A549 (cell line): ENCODE measurements at regions not wholly inside any gene's neighbourhood (a gene's known extent, or its start where the extent isn't known, plus 50 kb on each side); places are given as distances from the start of the nearest gene placed in this dataset.

Experiments
- ATAC-seq, 2 experiments: fragments of 200-7000 bp in 1 of 2; fragments of >200 bp in 1 of 2; cut with Nextera tagmentation in 1 of 2; cut with Tn5 transposase in 1 of 2; 3 replicates each; pipeline versions ENCODE4 v1.8.0 to v1.9.1; 2018 to 2020; ENCODE audit warnings: mild to moderate bottlenecking in 1 of 2, moderate library complexity in 1 of 2
- CTCF ChIA-PET: fragments of 300-600 bp; sonication (Branson Sonifier 250); formaldehyde crosslinking; extraction: SDS; loops from one replicate; lab custom pipeline; 2021; ENCODE audit warnings: antibody characterized with exemption, inconsistent platforms; lab: Yijun Ruan, JAX
- POLR2A ChIA-PET: fragments of 350-600 bp; formaldehyde crosslinking; extraction: SDS; loops from one replicate; lab custom pipeline; 2021; ENCODE audit warnings: antibody characterized with exemption, inconsistent platforms; lab: Yijun Ruan, JAX
- DNase-seq, 2 experiments: peaks; one replicate each; pipeline versions ENCODE4 v3.0.0 to v3.0.0-alpha.2; 2011 to 2016; ENCODE audit warnings: low read depth in 1 of 2, low spot score in 1 of 2
- FAIRE-seq: peaks from 2 replicates; lab custom pipeline; 2011; peaks lifted over from hg19 to GRCh38; lab: Jason Lieb, UNC
- H3K27ac ChIP-seq, 2 experiments: fragments of >200 bp; sonication (Bioruptor Twin); formaldehyde crosslinking; 3 replicates each; pipeline ENCODE4 v1.5.1; 2016 to 2017
- H3K4me1 ChIP-seq: fragments of >200 bp; sonication (Bioruptor Twin); formaldehyde crosslinking; 3 replicates; pipeline ENCODE4 v1.6.1; 2016
- H3K4me2 ChIP-seq: fragments of >200 bp; sonication (Bioruptor Twin); formaldehyde crosslinking; 3 replicates; pipeline ENCODE4 v1.6.1; 2016
- H3K4me3 ChIP-seq: fragments of >200 bp; sonication (Bioruptor Twin); formaldehyde crosslinking; 3 replicates; pipeline ENCODE4 v1.5.1; 2016
- H3K9me3 ChIP-seq: fragments of >200 bp; sonication (Bioruptor Twin); formaldehyde crosslinking; 3 replicates; pipeline ENCODE4 v1.6.1; 2016
- ATOH8 ChIP-seq: fragments of 250-450 bp; sonication (Bioruptor Pico); IDR thresholded peaks from 2 replicates; pipeline ENCODE4 v1.5.0; 2020; ENCODE audit warnings: low read depth, mild to moderate bottlenecking, moderate library complexity
- CBX2 ChIP-seq: fragments of 200-600 bp; sonication (generic); IDR thresholded peaks from 2 replicates; pipeline ENCODE4 v1.6.1; 2016; ENCODE audit warnings: low read depth, mild to moderate bottlenecking, borderline replicate concordance
- ELK1 ChIP-seq: fragments of 150-350 bp; IDR thresholded peaks from 2 replicates; pipeline ENCODE4 v1.6.1; 2014; ENCODE audit warnings: low read depth, mild to moderate bottlenecking, low read length
- ESRRA ChIP-seq: fragments of 150-350 bp; IDR thresholded peaks from 2 replicates; pipeline ENCODE4 v1.6.1; 2014; ENCODE audit warnings: mild to moderate bottlenecking, low read length, borderline replicate concordance
- FOXS1 ChIP-seq: fragments of 250-450 bp; sonication (Bioruptor Pico); IDR thresholded peaks from 2 replicates; pipeline ENCODE4 v1.5.0; 2020; ENCODE audit warnings: mild to moderate bottlenecking, moderate library complexity
- GATA3 ChIP-seq: IDR thresholded peaks from 2 replicates; pipeline ENCODE4 v1.6.1; 2012; ENCODE audit warnings: borderline replicate concordance
- HOXB13 ChIP-seq: fragments of 250-450 bp; sonication (Bioruptor Pico); IDR thresholded peaks from 2 replicates; pipeline ENCODE4 v1.5.0; 2020; ENCODE audit warnings: low read depth, mild to moderate bottlenecking, moderate library complexity
- HOXB5 ChIP-seq: fragments of 250-450 bp; sonication (Bioruptor Pico); IDR thresholded peaks from 2 replicates; pipeline ENCODE4 v1.5.0; 2020; ENCODE audit warnings: mild to moderate bottlenecking, moderate library complexity
- KDM5A ChIP-seq: fragments of 200-600 bp; sonication (generic); IDR thresholded peaks from 2 replicates; pipeline ENCODE4 v1.6.1; 2016; ENCODE audit warnings: antibody characterized with exemption, mild to moderate bottlenecking
- MAFK ChIP-seq: fragments of 450-650 bp; IDR thresholded peaks from 2 replicates; pipeline ENCODE4 v1.6.1; 2014; ENCODE audit not compliant: partially characterized antibody
- NPAS2 ChIP-seq: fragments of 250-450 bp; sonication (Bioruptor Pico); IDR thresholded peaks from 2 replicates; pipeline ENCODE4 v1.8.0; 2022; ENCODE audit warnings: mild to moderate bottlenecking, moderate library complexity, borderline replicate concordance
- PHF8 ChIP-seq: fragments of 200-600 bp; sonication (generic); IDR thresholded peaks from 2 replicates; pipeline ENCODE4 v1.6.1; 2016; ENCODE audit warnings: low read depth, mild to moderate bottlenecking, antibody characterized with exemption, moderate library complexity, borderline replicate concordance
- POLR2A ChIP-seq: IDR thresholded peaks from 2 replicates; pipeline ENCODE4 v1.6.1; 2012; ENCODE audit warnings: mild to moderate bottlenecking, low read length
- POLR2AphosphoS2 ChIP-seq: conservative IDR thresholded peaks from 2 replicates; pipeline ENCODE4 v1.6.1; 2012; ENCODE audit warnings: low read length, improper control_type of control experiment, inconsistent platforms
- SREBF2 ChIP-seq: fragments of 450-650 bp; IDR thresholded peaks from 2 replicates; pipeline ENCODE4 v1.6.1; 2014; ENCODE audit warnings: mild to moderate bottlenecking, moderate library complexity
- ZC3H11A ChIP-seq: fragments of 450-650 bp; IDR thresholded peaks from 2 replicates; pipeline ENCODE4 v1.6.1; 2014; ENCODE audit warnings: antibody characterized with exemption, mild to moderate bottlenecking
- ZFP36 ChIP-seq: fragments of 450-650 bp; IDR thresholded peaks from 2 replicates; pipeline ENCODE4 v1.6.1; 2014; ENCODE audit warnings: borderline replicate concordance; ENCODE audit not compliant: partially characterized antibody
- WGBS: methylation state at CpG from one replicate; pipeline ENCODE4 v1.1.6; 2017; ENCODE audit errors: missing lambda C conversion rate; 5-methylcytosine and 5-hydroxymethylcytosine counted together
- TF ChIP-seq, protein P1 (sequence below): fragments of 200-600 bp; sonication (generic); IDR thresholded peaks from 2 replicates; pipeline ENCODE4 v1.6.1; 2016; ENCODE audit warnings: antibody characterized with exemption, mild to moderate bottlenecking, moderate library complexity
- TF ChIP-seq, protein P2 (sequence below): fragments of 250-450 bp; sonication (Bioruptor Pico); IDR thresholded peaks from 2 replicates; pipeline ENCODE4 v1.5.0; 2021; ENCODE audit warnings: mild to moderate bottlenecking, moderate library complexity, borderline replicate concordance
- TF ChIP-seq, protein P3 (sequence below): IDR thresholded peaks from 2 replicates; pipeline ENCODE4 v1.6.1; 2012

- DNase-seq, result no peak
- H3K9me3 ChIP-seq, result no peaks in the 10 kb centered on the region
- H3K27ac ChIP-seq, result no peak overlapping the region
- no peak for ATAC-seq
- no peak for TF ChIP-seq HOXB5
- no peak for TF ChIP-seq SREBF2
- no peak for TF ChIP-seq POLR2A
- H3K4me3 ChIP-seq, result no peak overlapping the region
- H3K4me2 ChIP-seq, result no peak overlapping the region
- no peak for FAIRE-seq
- no peaks in the 10 kb centered on the region for H3K4me1 ChIP-seq
- 0% methylated on average over 1 of the region's 4 CpGs for WGBS
- ChIA-PET CTCF (no interaction called here), POLR2A (no interaction called here)
These were observed 229.2 kb upstream of the NCAM1 start for GRCh38 chr11:112732031-112732430.

DNA sequence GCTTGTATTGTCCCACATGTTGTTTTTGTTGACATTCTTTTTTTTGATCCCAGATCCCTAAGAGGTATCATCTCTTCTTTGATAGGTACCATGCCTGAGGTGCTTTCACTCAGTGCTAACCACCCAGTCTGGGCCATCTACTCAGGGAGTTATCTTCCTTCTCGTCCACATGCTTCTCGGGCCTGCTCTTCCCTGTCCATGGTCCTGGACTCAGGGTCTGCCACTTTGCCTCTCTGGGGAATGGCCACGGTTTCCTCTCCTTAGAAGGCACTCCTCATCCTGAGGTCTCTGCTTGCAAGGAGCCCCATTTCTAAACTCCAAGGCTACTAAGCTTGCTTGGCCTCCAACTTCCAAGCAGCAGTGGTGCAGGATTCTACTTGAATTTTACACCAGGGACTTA lies 227.0 kb upstream of the NCAM1 start:
- H3K27ac ChIP-seq, result no peak overlapping the region
- H3K4me3 ChIP-seq, result no peak overlapping the region
- no peak overlapping the region for H3K4me2 ChIP-seq
- H3K9me3 ChIP-seq, result no peaks in the 10 kb centered on the region
- FAIRE-seq (no peak), ATAC-seq (no peak), DNase-seq (no peak)
- POLR2A ChIA-PET, result no interaction called here
- CTCF ChIA-PET, result no interaction called here
- no peaks in the 10 kb centered on the region for H3K4me1 ChIP-seq
- no peak for TF ChIP-seq POLR2AphosphoS2
- TF ChIP-seq, protein P1, sequence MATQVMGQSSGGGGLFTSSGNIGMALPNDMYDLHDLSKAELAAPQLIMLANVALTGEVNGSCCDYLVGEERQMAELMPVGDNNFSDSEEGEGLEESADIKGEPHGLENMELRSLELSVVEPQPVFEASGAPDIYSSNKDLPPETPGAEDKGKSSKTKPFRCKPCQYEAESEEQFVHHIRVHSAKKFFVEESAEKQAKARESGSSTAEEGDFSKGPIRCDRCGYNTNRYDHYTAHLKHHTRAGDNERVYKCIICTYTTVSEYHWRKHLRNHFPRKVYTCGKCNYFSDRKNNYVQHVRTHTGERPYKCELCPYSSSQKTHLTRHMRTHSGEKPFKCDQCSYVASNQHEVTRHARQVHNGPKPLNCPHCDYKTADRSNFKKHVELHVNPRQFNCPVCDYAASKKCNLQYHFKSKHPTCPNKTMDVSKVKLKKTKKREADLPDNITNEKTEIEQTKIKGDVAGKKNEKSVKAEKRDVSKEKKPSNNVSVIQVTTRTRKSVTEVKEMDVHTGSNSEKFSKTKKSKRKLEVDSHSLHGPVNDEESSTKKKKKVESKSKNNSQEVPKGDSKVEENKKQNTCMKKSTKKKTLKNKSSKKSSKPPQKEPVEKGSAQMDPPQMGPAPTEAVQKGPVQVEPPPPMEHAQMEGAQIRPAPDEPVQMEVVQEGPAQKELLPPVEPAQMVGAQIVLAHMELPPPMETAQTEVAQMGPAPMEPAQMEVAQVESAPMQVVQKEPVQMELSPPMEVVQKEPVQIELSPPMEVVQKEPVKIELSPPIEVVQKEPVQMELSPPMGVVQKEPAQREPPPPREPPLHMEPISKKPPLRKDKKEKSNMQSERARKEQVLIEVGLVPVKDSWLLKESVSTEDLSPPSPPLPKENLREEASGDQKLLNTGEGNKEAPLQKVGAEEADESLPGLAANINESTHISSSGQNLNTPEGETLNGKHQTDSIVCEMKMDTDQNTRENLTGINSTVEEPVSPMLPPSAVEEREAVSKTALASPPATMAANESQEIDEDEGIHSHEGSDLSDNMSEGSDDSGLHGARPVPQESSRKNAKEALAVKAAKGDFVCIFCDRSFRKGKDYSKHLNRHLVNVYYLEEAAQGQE, result peak; percentile 73
- WGBS, result 0% methylated on average over 3 of the region's 3 CpGs

DNA sequence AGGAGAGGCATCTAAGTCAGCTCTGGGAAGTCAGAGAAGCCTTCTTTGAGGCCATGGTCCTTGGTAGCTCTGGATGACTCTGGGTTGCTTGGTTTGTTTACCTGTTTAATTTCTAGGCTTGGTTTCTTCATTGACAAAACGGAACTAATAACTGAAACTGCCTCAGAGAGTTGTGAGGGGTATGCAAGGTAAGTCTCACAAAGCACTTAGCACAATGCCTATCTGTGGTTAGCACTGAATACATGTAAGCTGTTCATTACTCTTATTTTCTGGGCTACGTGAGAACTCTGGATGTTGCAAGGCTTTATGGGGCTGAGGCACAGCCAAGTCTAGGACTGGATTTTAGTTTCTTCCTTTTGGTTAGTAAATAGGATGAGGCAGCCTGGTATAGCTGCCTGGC lies 225.8 kb upstream of the NCAM1 start:
- no peaks in the 10 kb centered on the region for H3K9me3 ChIP-seq
- DNase-seq (no peak), ATAC-seq (no peak), FAIRE-seq (no peak)
- TF ChIP-seq, protein P1, result no peak
- TF ChIP-seq ELK1 (no peak), CBX2 (no peak), ZFP36 (no peak)
- WGBS, result 0% methylated on average over 2 of the region's 2 CpGs
- no peak overlapping the region for H3K4me2 ChIP-seq
- no peak overlapping the region for H3K4me3 ChIP-seq
- H3K4me1 ChIP-seq, result no peaks in the 10 kb centered on the region
- ChIA-PET POLR2A (no interaction called here), CTCF (no interaction called here)
- H3K27ac ChIP-seq, result no peak overlapping the region

GRCh38 chr11:112744041-112744440 lies 217.2 kb upstream of the NCAM1 start:
- no peaks in the 10 kb centered on the region for H3K9me3 ChIP-seq
- ATAC-seq, result no peak
- FAIRE-seq, result no peak
- H3K27ac ChIP-seq, result no peak overlapping the region
- CTCF ChIA-PET, result no interaction called here
- no peak overlapping the region for H3K4me2 ChIP-seq
- POLR2A ChIA-PET, result no interaction called here
- no peak for DNase-seq
- 0% methylated on average over 2 of the region's 2 CpGs for WGBS
- H3K4me1 ChIP-seq, result no peaks in the 10 kb centered on the region
- H3K4me3 ChIP-seq, result no peak overlapping the region
- TF ChIP-seq, protein P2, sequence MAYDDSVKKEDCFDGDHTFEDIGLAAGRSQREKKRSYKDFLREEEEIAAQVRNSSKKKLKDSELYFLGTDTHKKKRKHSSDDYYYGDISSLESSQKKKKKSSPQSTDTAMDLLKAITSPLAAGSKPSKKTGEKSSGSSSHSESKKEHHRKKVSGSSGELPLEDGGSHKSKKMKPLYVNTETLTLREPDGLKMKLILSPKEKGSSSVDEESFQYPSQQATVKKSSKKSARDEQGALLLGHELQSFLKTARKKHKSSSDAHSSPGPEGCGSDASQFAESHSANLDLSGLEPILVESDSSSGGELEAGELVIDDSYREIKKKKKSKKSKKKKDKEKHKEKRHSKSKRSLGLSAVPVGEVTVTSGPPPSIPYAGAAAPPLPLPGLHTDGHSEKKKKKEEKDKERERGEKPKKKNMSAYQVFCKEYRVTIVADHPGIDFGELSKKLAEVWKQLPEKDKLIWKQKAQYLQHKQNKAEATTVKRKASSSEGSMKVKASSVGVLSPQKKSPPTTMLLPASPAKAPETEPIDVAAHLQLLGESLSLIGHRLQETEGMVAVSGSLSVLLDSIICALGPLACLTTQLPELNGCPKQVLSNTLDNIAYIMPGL (CRISPR knock-in tag), result no peak
- no peak for TF ChIP-seq ATOH8 (CRISPR knock-in tag)
- no peak for TF ChIP-seq HOXB13
- TF ChIP-seq FOXS1, result no peak
- TF ChIP-seq NPAS2 (CRISPR knock-in tag), result no peak
- TF ChIP-seq SREBF2, result no peak
- no peak for TF ChIP-seq KDM5A
- no peak for TF ChIP-seq ESRRA
- no peak for TF ChIP-seq ZC3H11A
- no peak for TF ChIP-seq GATA3
- TF ChIP-seq, protein P3, sequence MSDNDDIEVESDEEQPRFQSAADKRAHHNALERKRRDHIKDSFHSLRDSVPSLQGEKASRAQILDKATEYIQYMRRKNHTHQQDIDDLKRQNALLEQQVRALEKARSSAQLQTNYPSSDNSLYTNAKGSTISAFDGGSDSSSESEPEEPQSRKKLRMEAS, result no peak
- TF ChIP-seq PHF8, result no peak
- TF ChIP-seq MAFK, result no peak
